Gastrocnemius medialis (tissue), 4 donors: ENCODE measurements at regions not wholly inside any gene's neighbourhood (a gene's known extent, or its start where the extent isn't known, plus 50 kb on each side); places are given as distances from the start of the nearest gene placed in this dataset.

ENCODE experiments used
- CTCF ChIP-seq, 5 experiments: fragments of 450-650 bp in 3 of 5; fragments of 200-600 bp in 2 of 5; sonication (generic) in 2 of 5; IDR thresholded peaks in 4 of 5; conservative IDR thresholded peaks in 1 of 5; 1 replicate in 4 of 5; 2 replicates in 1 of 5; pipeline ENCODE4 v1.5.1; 2016 to 2019; ENCODE audit warnings: antibody characterized with exemption in 5 of 5, mild to moderate bottlenecking in 3 of 5, moderate library complexity in 3 of 5
- POLR2A ChIP-seq, 2 donors: fragments of 450-650 bp; IDR thresholded peaks; one replicate each; pipeline ENCODE4 v1.6.1; 2017; ENCODE audit warnings: antibody characterized with exemption in 2 of 2, mild to moderate bottlenecking in 2 of 2, moderate library complexity in 2 of 2

GRCh38 chr7:142440906-142441411 lies 183.1 kb upstream of the PRSS58 start:
- TF ChIP-seq CTCF (IDR thresholded peaks at IDR 0.05 in 4 of 5, conservative IDR thresholded peaks at IDR 0.05 in 1 of 5), result no peak
- no peak for TF ChIP-seq POLR2A (IDR thresholded peaks at IDR 0.05)
